Stomach (tissue), 4 donors: ENCODE measurements at regions not wholly inside any gene's neighbourhood (a gene's known extent, or its start where the extent isn't known, plus 50 kb on each side); places are given as distances from the start of the nearest gene placed in this dataset.

Experiments used
- EP300 ChIP-seq: sonication (generic); formaldehyde crosslinking; IDR thresholded peaks from one replicate; pipeline ENCODE4 v1.6.1; 2017; ENCODE audit warnings: antibody characterized with exemption
- POLR2A ChIP-seq, 4 donors: fragments of 450-650 bp; IDR thresholded peaks; one replicate each; pipeline ENCODE4 v1.6.1; 2016; ENCODE audit warnings: antibody characterized with exemption in 4 of 4, control low read depth in 2 of 4, mild to moderate bottlenecking in 1 of 4, moderate library complexity in 1 of 4
- POLR2AphosphoS5 ChIP-seq, 3 donors: sonication (generic); formaldehyde crosslinking; IDR thresholded peaks; one replicate each; pipeline ENCODE4 v1.6.1; 2016; ENCODE audit warnings: antibody characterized with exemption in 3 of 3
- TF ChIP-seq, protein P1 (sequence below), 7 experiments: fragments of 450-650 bp in 4 of 7; fragments of 200-600 bp in 3 of 7; sonication (generic) in 3 of 7; IDR thresholded peaks; one replicate each; pipeline ENCODE4 v1.5.1; 2016 to 2019; ENCODE audit warnings: antibody characterized with exemption in 7 of 7, control low read depth in 2 of 7, mild to moderate bottlenecking in 1 of 7

DNA sequence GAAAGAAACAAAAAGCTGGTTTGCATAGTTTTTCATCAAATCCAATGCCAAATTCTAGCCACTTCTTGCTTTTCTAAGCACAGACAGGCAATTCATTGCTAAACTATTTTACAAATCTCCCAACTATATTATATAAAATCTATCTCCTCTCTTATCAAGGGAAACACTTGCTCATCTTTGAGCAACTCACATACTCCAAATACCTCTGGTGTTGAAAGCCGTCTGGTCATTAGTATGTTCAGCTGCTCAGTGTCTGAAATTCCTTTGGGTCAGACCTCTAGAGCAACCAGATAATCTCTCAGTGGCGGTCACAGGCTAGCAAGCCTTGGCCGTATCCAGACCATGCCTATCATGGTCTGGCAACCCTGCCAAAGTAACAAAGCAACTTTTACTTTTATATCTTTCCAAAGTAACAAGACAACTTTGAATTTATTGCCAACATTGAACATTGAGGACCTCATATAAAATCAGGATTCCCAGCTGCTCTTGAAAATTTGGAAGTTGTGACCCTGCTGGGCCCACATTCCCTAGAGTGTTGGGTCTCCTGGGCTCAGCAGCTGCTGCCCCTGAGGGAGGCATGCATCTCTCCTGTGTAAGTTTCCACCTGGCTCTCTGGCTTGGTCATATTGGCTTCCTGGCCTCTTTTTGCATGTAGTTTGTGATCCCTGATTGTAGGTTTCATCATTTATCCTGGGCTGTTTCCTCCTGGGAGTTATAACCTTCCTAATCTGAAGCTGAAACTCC lies 56.8 kb upstream of the LANCL2 start:
- TF ChIP-seq, protein P1, sequence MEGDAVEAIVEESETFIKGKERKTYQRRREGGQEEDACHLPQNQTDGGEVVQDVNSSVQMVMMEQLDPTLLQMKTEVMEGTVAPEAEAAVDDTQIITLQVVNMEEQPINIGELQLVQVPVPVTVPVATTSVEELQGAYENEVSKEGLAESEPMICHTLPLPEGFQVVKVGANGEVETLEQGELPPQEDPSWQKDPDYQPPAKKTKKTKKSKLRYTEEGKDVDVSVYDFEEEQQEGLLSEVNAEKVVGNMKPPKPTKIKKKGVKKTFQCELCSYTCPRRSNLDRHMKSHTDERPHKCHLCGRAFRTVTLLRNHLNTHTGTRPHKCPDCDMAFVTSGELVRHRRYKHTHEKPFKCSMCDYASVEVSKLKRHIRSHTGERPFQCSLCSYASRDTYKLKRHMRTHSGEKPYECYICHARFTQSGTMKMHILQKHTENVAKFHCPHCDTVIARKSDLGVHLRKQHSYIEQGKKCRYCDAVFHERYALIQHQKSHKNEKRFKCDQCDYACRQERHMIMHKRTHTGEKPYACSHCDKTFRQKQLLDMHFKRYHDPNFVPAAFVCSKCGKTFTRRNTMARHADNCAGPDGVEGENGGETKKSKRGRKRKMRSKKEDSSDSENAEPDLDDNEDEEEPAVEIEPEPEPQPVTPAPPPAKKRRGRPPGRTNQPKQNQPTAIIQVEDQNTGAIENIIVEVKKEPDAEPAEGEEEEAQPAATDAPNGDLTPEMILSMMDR (IDR thresholded peaks at IDR 0.05), result no peak
- TF ChIP-seq POLR2A (IDR thresholded peaks at IDR 0.05) (no peak), POLR2AphosphoS5 (IDR thresholded peaks at IDR 0.05) (no peak), EP300 (no peak)
